ENCODE measurements at regions not wholly inside any gene's neighbourhood (a gene's known extent, or its start where the extent isn't known, plus 50 kb on each side); places are given as distances from the start of the nearest gene placed in this dataset.

DNA sequence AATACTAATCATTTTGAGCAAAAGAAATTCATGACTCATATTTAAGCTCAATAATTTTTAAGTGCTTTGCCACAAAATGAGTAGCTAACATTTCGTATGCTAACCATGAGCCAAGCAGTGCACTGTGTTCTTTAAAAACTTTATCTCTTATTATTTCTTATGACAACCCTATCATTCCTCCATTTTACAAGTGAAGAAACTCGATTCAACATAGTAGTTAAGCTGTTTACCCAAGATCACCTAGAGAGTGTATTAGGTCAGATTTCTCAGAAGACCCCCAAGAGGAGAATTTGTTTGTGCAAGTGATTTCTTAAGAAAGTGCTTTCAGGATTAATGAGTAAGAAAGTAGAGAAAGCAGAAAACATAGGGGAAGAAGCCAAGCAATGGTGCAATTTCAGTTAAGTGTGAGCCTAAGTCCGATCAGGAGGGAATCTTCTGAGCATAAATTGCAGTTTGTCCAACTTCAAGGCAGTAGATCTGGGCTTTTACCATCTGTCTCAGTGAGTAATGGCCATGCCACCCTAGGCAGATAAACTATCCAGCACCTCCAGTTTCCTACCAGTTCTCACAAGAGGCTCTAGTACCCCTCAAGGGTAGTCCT is 202.7 kb downstream of the SCG2 start:
- no peak for DNase-seq

GRCh38 chr2:223404616-223405015 is 197.5 kb downstream of the SCG2 start:
- DNase-seq, result no peak

- DNase-seq, result no peak
These were observed 187.5 kb downstream of the SCG2 start for GRCh38 chr2:223414646-223415045.

- no peak for DNase-seq
These were observed 187.1 kb downstream of the SCG2 start for GRCh38 chr2:223415071-223415470.

- no peak for DNase-seq
These were observed 185.1 kb downstream of the SCG2 start for GRCh38 chr2:223416815-223417610.

DNA sequence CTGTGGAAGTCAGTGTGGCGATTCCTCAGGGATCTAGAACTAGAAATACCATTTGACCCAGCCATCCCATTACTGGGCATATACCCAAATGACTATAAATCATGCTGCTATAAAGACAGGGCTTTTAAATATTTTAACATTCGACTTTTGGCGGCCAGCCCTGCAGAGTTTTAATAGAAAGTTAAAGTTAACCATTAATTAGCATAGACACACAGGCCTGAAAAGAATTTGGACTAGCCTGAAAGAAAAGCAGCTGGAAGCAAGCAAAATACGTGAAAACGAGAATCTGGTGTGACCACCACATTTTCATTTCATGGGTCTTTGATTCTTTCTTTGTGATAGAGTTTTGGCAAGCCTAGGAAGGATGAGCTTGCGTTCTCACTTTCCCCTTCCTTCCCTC is 184.0 kb downstream of the SCG2 start:
- no peak for DNase-seq

DNA sequence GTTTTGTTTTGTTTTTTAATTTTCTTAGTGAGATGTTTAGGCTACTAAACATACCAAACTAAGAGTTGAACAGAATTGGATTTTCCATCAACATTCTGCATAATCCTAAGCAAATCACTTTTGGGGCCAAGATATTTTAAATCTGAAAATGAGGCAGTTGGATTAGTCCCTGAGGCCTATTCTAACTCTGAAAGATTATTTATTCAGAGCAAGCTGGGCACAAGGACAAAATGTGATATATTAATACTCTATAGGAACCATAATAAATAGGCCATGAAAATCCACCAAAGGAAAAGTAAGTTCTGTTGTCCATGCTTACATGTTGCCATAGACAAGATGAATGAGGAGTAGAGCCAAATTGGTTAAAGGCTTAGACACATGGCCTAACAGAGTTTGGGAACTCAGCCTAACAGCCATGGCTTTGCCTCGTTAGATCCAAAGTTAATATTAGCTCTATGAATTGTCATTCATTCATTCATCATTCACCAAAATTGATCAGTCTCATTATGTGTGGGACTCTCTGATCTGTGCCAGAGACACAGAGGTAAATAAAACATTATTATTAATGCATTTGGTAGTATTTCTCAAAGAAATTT is 183.5 kb downstream of the SCG2 start:
- no peak for DNase-seq

GRCh38 chr2:223420048-223420447 is 182.1 kb downstream of the SCG2 start:
- no peak for DNase-seq

- DNase-seq, result no peak
These were observed 170.7 kb downstream of the SCG2 start for GRCh38 chr2:223431479-223431878.

DNA sequence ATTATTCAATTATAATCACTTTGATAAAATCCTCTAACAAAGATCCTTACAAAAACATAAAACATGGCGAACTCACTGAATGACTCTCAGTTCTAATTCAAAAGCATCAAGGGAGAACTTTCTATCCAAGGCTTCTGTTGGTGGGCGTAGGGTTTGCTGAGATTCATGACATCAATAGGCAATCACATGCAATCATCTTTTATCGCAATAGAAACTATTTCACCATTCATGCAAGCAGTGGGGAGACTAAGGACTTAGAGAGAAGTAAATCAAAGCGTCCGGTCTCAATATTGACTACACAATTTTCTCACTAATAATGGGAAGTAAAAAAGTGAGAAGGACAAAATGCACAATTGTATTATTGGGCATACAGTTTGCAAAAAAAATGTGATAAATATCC is 168.7 kb downstream of the SCG2 start:
- no peak for DNase-seq

DNA sequence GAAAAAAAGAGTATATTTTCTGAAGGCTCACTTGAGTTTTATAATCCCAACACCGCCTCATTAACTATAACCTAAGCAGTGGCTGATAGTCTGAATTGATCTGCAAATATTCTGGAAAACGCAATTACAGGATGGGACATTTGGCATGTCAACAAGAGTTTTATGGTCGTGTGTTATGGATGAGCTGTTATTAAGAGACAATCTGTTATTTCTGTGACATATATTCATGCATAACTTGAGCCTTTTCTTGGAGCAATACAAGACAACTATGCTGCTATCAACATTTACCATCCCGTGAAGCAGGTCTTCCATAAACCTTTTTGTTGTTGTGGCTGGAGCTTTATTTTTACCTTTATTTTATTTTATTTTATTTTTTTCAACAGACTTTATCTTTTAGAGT is 164.4 kb downstream of the SCG2 start:
- DNase-seq, result no peak

DNA sequence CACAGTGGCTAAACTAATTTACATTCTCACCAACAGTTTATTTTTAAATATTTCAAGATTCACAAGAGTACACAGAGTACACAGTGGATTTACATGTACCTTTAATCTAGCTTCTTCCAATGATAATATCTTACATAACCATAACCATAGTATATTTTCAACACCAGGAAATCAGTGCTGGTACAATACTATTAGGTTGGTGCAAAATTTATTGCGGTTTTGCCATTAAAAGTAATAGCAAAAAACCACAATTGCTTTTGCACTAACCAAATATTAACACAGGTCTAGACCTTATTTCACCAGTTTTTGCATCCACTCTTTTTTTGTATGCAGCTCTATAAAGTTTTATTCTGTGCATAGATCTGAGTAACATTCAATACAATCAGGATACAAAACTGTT is 163.0 kb downstream of the SCG2 start:
- DNase-seq, result no peak

DNA sequence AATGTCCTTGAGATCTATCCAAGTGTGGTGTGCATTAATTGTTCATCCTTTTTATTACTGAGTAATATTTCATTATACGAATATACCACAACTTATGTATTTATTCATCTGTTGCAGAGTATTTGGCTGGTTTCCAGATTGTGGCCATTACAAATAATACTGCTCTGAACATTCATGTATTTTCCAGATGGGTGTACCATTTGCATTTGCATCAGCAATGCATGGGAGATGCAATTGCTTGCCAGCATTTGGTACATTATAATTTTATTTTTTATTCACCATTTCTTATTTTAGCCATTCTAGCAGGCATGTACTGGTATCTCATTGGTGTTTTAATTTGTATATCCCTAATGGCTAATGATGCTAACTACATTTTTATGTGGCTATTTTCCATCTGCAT is 162.4 kb downstream of the SCG2 start:
- DNase-seq, result no peak

DNA sequence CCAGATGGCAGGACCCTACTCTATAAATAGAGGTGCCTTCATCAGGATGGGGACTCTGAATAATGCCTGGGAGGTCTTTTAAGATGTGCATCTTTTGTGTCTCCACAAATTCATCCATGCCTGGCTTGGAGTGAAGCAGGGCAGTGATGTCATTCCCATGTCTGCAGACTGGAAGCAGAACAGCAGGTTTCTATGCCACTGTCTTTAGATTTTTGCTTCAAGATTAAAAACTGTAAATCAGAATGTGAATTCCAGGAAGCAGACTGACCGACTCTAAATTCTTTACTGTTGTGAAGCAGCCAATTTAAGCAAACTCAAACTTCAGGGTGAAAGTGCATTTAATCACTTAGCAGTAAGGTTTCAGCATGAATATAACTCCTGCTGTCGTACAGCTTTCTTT is 159.3 kb downstream of the SCG2 start:
- no peak for DNase-seq

DNA sequence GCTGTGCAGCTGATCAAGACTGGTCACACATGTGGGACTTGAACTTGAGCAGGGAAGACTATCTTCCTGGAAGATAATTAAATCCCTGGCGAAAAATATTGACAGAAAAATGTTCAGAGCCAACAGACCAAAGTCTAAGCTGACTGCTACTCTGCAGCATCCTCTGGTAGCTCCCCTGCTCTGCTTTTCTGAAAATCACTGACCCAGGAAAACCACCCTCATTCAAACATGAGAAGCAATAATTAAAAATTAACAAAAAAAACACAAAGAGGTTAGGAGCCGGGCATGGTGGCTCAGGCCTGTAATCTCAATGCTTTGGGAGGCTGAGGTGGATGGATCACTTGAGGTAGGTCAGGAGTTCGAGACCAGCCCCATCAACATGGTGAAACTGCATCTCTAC is 151.9 kb downstream of the SCG2 start:
- no peak for DNase-seq

GRCh38 chr2:223457301-223457700 is 144.9 kb downstream of the SCG2 start:
- no peak for DNase-seq

GRCh38 chr2:223459328-223459939 is 142.7 kb downstream of the SCG2 start:
- DNase-seq, result peak; percentile 58

- DNase-seq, result peak; percentile 81
These were observed 142.0 kb downstream of the SCG2 start for GRCh38 chr2:223460209-223460608.

DNA sequence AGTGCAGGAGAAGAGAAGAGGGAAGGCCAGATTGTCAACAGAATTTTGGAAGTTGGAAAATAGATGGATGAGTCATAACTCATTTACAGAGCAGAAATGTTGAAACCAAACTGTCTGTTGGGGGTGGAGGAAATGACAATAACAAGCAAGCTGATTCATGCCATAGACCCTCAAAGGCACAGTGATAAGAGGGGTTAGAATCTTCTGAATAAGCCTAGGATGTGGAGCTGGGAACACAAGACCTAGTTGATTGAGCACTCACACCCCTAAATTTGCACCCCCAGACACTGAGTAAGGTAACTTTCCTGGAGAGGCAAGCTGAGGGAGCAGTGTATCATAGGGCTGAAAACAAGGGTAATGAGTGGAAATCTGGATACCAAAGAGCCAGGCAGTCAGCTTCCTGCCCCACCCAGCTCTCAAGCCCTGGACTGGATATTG is 141.4 kb downstream of the SCG2 start:
- DNase-seq, result peak; percentile 54

- no peak for DNase-seq
These were observed 138.1 kb downstream of the SCG2 start for GRCh38 chr2:223464071-223464470.

- no peak for DNase-seq
These were observed 136.4 kb downstream of the SCG2 start for GRCh38 chr2:223465793-223466192.

DNA sequence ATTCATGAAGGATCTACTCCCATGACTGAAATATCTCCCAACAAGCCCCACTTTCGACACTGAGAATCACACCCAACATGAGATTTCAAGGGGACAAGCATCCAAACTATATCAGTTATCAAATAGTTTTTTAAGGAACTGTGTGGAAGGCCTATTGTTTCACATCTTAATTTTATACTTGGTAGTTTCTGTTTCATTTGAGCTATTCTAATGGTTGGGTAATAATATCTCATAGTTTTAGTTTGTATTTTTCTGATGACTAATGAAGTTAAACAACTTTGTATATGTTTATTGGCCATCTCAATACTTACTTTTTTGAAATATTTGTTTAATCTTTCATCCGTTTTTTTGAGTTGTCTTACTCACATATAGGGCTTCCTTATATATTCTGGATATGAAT is 135.0 kb downstream of the SCG2 start:
- no peak for DNase-seq

DNA sequence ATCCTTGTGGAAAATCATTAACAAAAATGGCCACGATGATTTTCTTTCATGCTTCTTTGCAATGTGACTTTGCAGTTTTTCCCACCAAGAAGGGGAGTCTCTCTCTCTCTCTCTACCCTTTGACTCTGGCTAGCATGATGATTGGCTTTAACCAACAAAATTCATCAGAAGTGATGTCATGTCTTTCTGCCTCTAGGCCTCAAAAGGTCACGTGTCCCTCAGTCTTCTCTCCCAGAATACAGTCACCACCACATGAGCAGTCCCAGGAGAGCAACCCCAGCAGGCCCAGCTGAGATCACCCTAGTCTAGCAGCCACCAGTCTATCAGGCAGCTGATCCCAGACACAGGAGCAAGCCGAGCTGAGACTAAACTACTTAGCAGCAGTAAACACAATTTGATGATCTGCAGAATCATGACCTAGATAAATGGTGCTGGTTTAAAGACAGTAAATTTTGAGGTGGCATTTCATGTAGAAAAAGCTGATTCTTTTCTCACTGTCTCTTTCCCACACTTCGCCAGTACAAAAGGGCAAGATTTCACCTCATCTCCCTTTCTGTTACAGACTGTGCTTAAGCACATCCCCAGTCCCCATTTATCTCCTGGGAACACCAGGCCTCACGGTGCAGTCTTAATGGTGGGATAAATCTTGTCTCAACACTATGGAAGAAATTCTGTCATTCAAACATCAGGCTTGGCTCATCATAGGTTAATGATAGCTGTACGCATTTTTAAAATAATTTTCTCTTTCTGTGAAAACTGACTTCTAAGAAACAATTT is 132.7 kb downstream of the SCG2 start:
- DNase-seq, result no peak

Data from NCI-H1092 treated with DMSO at 0.1 percent for 48 hours (cell line).